Left ventricle myocardium superior (tissue), 1 donor: ENCODE measurements at regions not wholly inside any gene's neighbourhood (a gene's known extent, or its start where the extent isn't known, plus 50 kb on each side); places are given as distances from the start of the nearest gene placed in this dataset.
A peak's percentile ranks its signal among the peaks of the same experiment; 100 is the strongest.

Experiments used
- ATAC-seq: fragments of 200-7000 bp; cut with Tn5 transposase; one replicate; pipeline ENCODE4 v1.9.1; 2020; ENCODE audit warnings: mild to moderate bottlenecking, moderate library complexity
- DNase-seq: peaks from one replicate; pipeline ENCODE4 v3.0.0-alpha.2; 2020
- intact Hi-C: fragments of 100-400 bp; cut with micrococcal nuclease; formaldehyde crosslinking; loops from one replicate; pipeline ENCODE4 v1.11.0; 2022
- donor health status: DM: no; HTN: yes; CAD: no; lungs with severe emphysema.

DNA sequence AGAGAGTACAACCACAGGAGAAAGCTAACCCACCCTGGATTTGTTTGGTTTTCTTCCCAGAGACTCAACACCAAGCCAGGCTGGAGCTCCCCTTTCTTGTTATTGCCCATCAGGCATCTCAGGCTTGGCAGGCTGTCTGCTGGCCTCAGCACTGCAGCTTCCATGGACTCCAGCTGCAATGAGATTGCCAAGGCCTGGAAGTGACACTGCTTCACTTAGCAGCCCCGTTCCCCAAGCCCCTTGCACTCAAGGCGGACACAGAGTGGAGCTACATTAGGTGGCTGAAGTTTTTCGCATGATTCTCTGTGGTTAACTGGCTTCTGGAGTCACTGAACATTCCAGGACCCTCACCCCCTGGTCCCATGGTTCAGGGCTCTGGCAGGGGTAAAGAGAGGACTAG, 163.1 kb upstream of the GDF10 start:
- intact Hi-C loops: no loop called here
- ATAC-seq (no peak), DNase-seq (no peak)

- DNase-seq (no peak), ATAC-seq (no peak)
- intact Hi-C loops: no loop called here
Observed at GRCh38 chr10:47137311-47137851, 162.6 kb upstream of the GDF10 start.

GRCh38 chr10:47139121-47139520, 160.9 kb upstream of the GDF10 start:
- ATAC-seq (no peak), DNase-seq (no peak)
- intact Hi-C loops: no loop called here

DNA sequence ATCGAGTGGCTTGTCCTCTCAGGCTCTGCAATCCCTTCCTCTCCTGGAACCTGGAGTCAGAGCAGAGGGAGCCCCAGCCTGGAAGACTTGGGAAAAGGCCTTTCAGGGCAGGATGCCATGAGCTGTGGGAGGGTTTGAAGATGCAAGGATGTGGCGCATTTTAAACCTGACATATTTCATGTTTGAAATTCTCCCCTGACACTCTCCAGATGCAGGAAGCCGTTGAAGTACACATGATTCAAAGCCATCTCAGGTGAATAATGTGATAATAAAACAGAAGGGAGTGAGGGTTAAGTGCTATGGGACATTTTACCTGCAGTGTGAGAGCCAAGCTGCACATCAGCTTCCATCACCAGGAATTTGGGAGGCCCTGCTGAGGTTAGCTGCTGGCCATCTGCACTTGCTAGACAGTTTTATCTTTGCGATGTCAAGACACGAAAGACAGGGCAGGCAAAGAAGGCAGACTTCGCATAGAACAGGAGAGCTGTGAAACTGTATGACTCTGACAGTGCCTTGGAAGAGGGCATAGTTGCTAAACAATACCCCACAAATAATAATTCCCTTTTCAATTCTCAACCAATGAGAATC, 159.1 kb upstream of the GDF10 start:
- DNase-seq (no peak), ATAC-seq (no peak)
- intact Hi-C loops: no loop called here

- ATAC-seq (no peak), DNase-seq (no peak)
- intact Hi-C loops: no loop called here
Observed at GRCh38 chr10:47141349-47141748, 158.6 kb upstream of the GDF10 start.

DNA sequence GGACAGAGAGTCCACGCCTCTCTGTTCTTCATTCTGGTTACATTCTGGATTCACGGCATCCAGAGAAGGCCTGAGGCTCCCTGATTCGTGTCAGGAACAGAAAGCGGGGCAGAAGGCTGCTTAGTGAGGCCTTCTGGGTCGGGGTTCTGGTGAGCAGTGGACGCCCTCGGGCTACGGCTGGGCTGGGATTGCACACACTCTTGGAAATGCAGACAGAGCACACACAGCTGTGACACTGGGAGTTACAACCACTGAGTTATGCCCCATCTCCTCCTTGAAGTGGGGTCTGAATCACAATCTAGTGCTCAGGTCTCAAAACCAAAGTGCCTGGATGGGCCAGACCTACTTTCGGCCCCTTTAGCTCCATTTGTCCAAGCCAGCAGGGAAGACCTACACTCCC, 156.9 kb upstream of the GDF10 start:
- ATAC-seq (no peak), DNase-seq (no peak)
- intact Hi-C loops: no loop called here

DNA sequence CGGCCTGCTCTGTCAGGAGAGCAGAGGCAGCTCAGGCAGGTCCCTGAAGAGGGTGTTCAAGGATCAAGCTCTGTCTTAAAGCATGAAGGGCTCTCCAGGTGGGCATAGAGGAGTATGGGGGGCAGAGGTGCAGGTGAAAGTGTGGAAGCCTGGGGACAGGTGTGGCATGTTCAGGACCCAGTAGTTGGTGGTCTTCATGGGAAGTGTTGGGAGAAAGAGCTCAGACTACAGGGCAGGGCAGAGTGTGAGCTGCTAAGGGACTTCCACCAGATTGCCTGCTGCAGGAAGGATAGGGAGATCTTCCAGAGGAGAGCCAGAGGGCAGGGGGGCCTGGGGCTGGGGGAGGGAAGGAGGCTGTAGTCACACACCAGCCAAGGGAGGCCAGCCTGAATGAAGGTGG, 156.5 kb upstream of the GDF10 start:
- DNase-seq (no peak), ATAC-seq (no peak)
- intact Hi-C loops: no loop called here

DNA sequence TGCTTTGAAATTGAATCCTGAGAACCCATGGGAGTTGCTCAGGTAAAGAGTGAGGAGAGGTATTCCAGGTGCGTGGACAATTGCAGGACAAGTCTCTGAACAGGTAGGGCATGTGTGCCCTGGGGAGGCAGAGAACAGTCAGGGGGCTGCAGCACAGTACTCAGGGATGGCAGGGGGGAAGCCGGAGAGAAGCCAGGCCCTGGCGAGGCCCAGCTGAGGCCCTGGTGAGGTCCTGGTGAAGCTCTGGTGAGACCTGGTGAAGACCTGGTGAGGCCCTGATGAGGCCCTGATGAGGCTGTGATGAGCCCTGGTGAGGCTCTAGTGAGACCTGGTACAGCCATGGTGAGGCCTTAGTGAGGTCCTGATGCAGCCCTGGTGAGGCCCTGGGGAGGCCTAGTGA, 155.5 kb upstream of the GDF10 start:
- intact Hi-C loops: no loop called here
- ATAC-seq: no peak

DNA sequence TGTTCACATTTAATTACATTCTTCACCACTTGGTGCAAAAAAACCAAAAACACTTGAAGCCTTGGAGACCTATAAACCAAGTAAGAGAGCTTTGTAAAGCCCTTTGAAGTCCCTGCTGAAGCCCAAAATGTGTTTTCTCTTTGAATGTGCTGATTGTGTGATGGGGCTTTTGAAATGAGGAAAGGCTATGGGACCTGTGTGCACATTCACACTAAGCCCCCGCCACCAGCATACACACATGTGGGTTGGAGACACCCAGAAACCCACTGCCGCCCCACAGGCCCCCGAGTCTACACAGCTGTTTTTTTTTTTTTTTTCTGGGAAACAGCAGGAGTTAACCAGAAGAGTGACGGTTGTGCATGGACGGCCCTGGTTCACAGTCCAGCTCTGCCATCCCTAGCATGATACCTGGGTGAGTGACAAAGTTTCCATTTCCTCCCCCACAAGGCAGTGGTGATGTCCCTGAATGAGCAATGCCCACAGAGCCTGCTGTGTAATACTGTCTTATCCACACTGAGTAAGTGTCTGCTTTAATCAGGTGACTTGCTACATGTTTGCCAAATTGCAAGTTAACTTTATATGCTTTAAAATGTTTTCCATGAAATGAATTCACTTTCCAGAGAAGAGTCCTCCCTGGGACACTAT, 154.6 kb upstream of the GDF10 start:
- no peak for ATAC-seq
- intact Hi-C loops: no loop called here
- DNase-seq: no peak

More for the DNA sequence above, 155.5 kb upstream of the GDF10 start:
- DNase-seq: no peak

- intact Hi-C loops: no loop called here
- DNase-seq (no peak), ATAC-seq (peak; percentile 53)
Observed at GRCh38 chr10:47146572-47146971, 153.4 kb upstream of the GDF10 start.

DNA sequence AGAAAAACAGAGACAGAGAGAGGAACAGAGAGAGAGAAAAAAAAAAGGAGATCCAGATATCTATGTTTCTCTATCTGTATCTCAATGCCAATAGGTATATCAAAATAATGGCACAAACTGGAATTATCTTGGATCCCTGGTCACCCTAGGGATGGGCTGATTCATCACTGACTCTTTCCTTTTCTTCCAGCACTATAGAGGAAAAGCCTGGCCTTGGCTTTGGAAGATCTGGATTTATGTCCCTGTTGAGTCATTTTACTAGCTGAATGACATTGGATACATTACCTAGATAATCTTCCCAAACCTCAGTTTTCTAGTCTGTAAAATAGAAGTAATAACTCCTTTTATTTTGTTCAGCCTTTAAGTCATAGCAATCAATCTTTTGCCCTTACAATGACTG, 152.8 kb upstream of the GDF10 start:
- intact Hi-C loops: no loop called here
- ATAC-seq (no peak), DNase-seq (no peak)

GRCh38 chr10:47150581-47150980, 149.4 kb upstream of the GDF10 start:
- no peak for DNase-seq
- intact Hi-C loops: no loop called here
- no peak for ATAC-seq

GRCh38 chr10:47151920-47152319, 148.1 kb upstream of the GDF10 start:
- no peak for ATAC-seq
- intact Hi-C loops: no loop called here
- DNase-seq: no peak

GRCh38 chr10:47152861-47153349, 147.1 kb upstream of the GDF10 start:
- intact Hi-C loops: no loop called here

GRCh38 chr10:47154762-47155161, 145.2 kb upstream of the GDF10 start:
- no peak for ATAC-seq
- intact Hi-C loops: no loop called here
- DNase-seq: no peak

More at GRCh38 chr10:47152861-47153349, 147.1 kb upstream of the GDF10 start:
- DNase-seq: no peak
- ATAC-seq: no peak

DNA sequence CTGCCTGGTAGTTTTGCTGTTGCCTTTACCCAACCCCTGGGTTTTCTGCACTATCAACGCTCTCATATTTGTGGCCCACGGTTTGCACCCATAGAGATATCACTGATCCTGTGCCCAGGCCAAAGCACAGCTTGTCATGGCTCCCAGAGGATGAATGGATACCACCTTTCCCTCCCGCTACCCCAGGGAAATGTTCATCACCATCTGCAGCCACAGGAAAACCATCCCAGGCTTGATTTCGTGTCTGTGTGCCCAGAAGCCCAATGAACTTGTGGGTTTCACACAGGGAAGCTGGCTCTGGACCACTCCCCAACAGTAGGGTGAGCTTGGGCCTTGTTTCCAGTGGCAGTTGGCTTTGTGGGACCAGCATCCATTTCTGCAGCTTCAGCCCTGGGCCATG, 143.1 kb upstream of the GDF10 start:
- intact Hi-C loops: no loop called here
- no peak for DNase-seq
- ATAC-seq: no peak

DNA sequence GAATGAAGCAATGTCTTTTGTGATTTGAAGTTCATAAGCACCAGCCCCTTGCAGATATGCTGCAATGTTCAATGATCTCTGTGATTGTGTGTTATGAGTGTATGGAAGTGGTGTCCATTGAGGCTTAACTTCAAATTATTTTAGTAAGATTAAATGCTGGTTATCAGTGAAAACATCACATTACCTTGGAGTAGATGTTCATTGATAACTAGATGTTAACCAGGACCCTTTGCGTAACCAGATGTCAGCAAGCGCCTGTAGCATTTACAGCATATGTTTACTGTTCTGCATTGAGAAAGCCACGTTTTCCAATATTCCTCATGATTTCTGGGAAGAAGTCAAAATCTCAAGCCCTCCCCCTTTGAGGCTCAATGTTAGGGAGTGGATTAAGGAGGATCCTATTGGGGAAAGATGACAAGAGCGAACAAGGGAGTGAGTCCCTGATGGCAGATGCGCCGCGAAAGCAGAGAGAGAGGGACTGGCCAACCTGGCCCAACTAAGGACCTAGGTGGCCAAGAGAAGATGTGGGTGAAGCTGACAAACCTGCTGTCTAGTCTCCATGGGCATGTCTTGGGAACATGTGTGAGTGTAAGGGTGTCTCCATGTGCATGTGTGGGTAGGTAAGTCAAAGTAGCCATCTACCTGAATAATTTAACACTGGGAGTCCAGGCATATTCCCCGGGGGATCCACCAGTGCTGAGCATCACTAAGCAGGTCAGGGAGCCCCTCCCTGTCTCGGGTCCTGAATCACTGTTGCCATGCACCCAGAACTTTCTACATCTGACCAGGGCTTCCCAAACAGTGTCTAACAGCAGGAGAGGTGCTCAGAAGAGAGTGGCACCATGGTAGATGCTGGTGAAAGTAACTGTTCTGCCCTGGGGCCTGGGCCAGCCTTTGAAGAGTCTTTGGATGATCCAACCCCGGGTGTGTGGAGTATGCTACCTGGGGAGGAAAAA, 141.6 kb upstream of the GDF10 start:
- no peak for ATAC-seq
- no peak for DNase-seq
- intact Hi-C loops: no loop called here

- DNase-seq: no peak
- intact Hi-C loops: no loop called here
- no peak for ATAC-seq
Observed at GRCh38 chr10:47159361-47160260, 140.4 kb upstream of the GDF10 start.
